Vagina (tissue), 2 donors: ENCODE measurements at regions not wholly inside any gene's neighbourhood (a gene's known extent, or its start where the extent isn't known, plus 50 kb on each side); places are given as distances from the start of the nearest gene placed in this dataset.

ENCODE experiments used
- POLR2A ChIP-seq, 2 donors: fragments of 450-650 bp; IDR thresholded peaks; one replicate each; pipeline ENCODE4 v1.6.1; 2017; ENCODE audit warnings: antibody characterized with exemption in 2 of 2, mild to moderate bottlenecking in 2 of 2, moderate library complexity in 2 of 2
- POLR2AphosphoS5 ChIP-seq, 2 donors: sonication (generic); formaldehyde crosslinking; IDR thresholded peaks; one replicate each; pipeline ENCODE4 v1.9.0; 2017; ENCODE audit warnings: antibody characterized with exemption in 2 of 2, mild to moderate bottlenecking in 2 of 2, low read depth in 1 of 2; ENCODE audit not compliant: insufficient read depth in 1 of 2
- TF ChIP-seq, protein P1 (sequence below), 3 experiments: fragments of 450-650 bp in 2 of 3; fragments of 200-600 bp in 1 of 3; sonication (generic) in 1 of 3; IDR thresholded peaks; one replicate each; pipeline ENCODE4 v1.5.1; 2017 to 2019; ENCODE audit warnings: antibody characterized with exemption in 3 of 3, mild to moderate bottlenecking in 2 of 3, moderate library complexity in 2 of 3

DNA sequence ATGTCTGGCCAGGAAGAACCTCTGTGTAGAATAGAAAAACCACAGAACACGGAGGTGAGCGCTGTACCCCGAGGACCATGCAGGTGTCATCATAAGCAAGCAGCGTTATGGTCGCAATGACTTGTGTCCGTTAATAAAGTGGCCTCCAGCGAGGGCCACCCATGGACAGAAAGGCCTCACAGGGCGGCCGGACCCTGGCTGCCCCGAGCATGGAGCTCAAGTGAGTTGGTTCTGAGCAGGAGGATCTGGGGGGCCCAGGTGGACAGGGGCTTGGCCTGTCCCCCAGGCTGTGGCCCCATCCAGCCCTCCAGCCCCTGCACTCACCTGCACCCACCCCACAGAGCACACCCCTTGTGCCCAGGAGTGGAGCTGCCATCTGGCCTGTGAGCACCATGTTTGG, 133.8 kb downstream of the BRD1 start:
- TF ChIP-seq, protein P1, sequence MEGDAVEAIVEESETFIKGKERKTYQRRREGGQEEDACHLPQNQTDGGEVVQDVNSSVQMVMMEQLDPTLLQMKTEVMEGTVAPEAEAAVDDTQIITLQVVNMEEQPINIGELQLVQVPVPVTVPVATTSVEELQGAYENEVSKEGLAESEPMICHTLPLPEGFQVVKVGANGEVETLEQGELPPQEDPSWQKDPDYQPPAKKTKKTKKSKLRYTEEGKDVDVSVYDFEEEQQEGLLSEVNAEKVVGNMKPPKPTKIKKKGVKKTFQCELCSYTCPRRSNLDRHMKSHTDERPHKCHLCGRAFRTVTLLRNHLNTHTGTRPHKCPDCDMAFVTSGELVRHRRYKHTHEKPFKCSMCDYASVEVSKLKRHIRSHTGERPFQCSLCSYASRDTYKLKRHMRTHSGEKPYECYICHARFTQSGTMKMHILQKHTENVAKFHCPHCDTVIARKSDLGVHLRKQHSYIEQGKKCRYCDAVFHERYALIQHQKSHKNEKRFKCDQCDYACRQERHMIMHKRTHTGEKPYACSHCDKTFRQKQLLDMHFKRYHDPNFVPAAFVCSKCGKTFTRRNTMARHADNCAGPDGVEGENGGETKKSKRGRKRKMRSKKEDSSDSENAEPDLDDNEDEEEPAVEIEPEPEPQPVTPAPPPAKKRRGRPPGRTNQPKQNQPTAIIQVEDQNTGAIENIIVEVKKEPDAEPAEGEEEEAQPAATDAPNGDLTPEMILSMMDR (IDR thresholded peaks at IDR 0.05), result no peak
- TF ChIP-seq POLR2A (IDR thresholded peaks at IDR 0.05), result no peak
- TF ChIP-seq POLR2AphosphoS5 (IDR thresholded peaks at IDR 0.05; ENCODE audit: insufficient read depth in 1 of 2, low read depth in 1 of 2), result no peak
